GM12891 (cell line): ENCODE measurements at regions not wholly inside any gene's neighbourhood (a gene's known extent, or its start where the extent isn't known, plus 50 kb on each side); places are given as distances from the start of the nearest gene placed in this dataset.

Experiments
- POLR2A ChIP-seq: IDR thresholded peaks from 2 replicates; pipeline ENCODE4 v1.6.1; 2011; ENCODE audit warnings: low read depth, low read length, control low read depth
- POLR2AphosphoS5 ChIP-seq: IDR thresholded peaks from 2 replicates; pipeline ENCODE4 v1.6.1; 2011; ENCODE audit warnings: low read depth, low read length, control low read depth
- TAF1 ChIP-seq: IDR thresholded peaks from 2 replicates; pipeline ENCODE4 v1.6.1; 2011; ENCODE audit warnings: low read depth, low read length, control low read depth

- TF ChIP-seq POLR2A, result no peak
- TF ChIP-seq TAF1, result no peak
- TF ChIP-seq POLR2AphosphoS5, result no peak
These were observed 101.7 kb upstream of the PRR16 start for GRCh38 chr5:120362426-120362825.
